ENCODE measurements at regions not wholly inside any gene's neighbourhood (a gene's known extent, or its start where the extent isn't known, plus 50 kb on each side); places are given as distances from the start of the nearest gene placed in this dataset.

DNA sequence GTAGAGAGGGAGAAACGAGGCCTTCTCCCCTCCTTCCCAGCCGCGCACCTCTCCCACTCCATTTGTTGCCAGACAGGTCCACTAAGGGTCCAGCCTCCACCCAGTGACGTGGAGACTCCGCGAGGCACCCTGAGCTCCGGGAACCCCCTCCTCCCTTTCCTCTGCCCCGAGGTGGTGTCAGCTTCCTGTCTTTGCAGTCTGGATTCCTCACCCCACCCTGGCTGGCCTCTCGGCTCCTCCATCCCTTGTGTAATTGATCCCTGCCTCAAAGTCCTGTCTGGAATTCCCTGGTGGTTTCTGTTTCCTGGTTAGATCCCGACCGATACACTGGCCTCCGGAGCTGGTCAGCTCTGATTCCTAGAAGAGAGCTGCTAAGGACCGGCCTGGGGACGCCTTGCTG lies 105.9 kb upstream of the SCOC start:
- no peak for TF ChIP-seq EP300 (IDR thresholded peaks at IDR 0.05)
- TF ChIP-seq, protein P1, sequence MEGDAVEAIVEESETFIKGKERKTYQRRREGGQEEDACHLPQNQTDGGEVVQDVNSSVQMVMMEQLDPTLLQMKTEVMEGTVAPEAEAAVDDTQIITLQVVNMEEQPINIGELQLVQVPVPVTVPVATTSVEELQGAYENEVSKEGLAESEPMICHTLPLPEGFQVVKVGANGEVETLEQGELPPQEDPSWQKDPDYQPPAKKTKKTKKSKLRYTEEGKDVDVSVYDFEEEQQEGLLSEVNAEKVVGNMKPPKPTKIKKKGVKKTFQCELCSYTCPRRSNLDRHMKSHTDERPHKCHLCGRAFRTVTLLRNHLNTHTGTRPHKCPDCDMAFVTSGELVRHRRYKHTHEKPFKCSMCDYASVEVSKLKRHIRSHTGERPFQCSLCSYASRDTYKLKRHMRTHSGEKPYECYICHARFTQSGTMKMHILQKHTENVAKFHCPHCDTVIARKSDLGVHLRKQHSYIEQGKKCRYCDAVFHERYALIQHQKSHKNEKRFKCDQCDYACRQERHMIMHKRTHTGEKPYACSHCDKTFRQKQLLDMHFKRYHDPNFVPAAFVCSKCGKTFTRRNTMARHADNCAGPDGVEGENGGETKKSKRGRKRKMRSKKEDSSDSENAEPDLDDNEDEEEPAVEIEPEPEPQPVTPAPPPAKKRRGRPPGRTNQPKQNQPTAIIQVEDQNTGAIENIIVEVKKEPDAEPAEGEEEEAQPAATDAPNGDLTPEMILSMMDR (IDR thresholded peaks at IDR 0.05), result no peak
